Raji (cell line): ENCODE measurements at regions not wholly inside any gene's neighbourhood (a gene's known extent, or its start where the extent isn't known, plus 50 kb on each side); places are given as distances from the start of the nearest gene placed in this dataset.

Experiments
- POLR2A ChIP-seq: IDR thresholded peaks from 2 replicates; pipeline ENCODE4 v1.6.1; 2011; ENCODE audit warnings: low read depth, low read length, control low read depth; ENCODE audit not compliant: insufficient read depth

DNA sequence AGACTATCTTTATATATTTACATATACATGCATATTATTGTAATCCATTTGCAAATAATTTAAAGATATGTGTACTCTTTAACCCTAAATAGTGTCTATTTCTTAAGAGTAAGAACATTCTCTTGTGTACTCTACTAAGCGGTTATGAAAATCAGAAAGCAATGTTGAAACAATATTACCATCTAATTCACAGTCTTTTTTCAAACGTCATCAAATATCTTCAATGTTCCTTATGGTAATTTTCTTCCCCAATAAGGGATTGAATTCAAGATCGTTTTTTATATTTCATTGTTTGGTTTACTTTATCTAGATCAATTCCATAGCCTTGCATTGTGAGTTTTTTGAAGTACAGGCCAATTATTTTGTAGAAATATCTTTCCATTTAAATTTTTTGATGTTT is 1647.4 kb upstream of the PRR20A start:
- TF ChIP-seq POLR2A = no peak

DNA sequence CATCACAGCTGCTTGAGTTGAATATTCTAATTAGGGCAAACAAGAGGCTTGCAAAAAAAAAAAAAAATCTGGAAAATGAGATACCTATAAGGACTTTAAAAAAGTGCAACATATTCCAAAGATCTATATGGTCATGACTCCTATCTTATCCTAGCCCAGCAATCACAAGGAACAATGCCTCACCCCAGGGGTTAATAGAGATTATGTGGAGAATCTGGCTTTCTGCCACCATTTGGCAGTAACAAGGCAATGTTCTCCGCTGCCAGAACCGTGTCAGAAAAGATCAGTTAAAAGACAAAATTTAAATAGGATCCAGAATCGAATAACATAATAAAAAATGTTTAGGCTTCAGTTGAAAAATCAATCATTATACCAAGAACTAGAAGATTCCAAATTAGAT is 1643.2 kb upstream of the PRR20A start:
- no peak for TF ChIP-seq POLR2A

GRCh38 chr13:55500694-55501093 is 1640.0 kb upstream of the PRR20A start:
- no peak for TF ChIP-seq POLR2A

DNA sequence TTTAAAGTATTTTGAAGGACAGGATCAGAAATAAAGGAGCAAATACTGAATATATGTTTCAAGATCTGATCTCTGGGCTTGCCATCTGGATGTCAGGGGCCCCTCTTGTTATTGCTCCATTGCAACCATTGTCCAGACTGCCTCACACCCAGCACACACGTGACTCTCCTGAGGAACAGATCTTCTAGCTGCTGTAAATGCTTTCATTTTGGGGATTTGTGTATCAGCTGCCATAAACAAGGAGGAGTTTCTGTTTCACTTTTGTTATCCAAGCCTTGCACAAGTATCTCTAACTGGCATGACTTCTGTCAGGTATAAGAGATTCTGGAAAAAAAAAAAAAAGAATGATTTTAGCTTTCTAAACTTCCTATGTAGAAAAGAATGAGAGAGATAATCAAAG is 1624.1 kb upstream of the PRR20A start:
- TF ChIP-seq POLR2A = no peak

- TF ChIP-seq POLR2A = no peak
Measured at GRCh38 chr13:55517312-55517711, 1623.4 kb upstream of the PRR20A start.

GRCh38 chr13:55528434-55528833 is 1612.3 kb upstream of the PRR20A start:
- no peak for TF ChIP-seq POLR2A

GRCh38 chr13:55534306-55534705 is 1606.4 kb upstream of the PRR20A start:
- TF ChIP-seq POLR2A = no peak

DNA sequence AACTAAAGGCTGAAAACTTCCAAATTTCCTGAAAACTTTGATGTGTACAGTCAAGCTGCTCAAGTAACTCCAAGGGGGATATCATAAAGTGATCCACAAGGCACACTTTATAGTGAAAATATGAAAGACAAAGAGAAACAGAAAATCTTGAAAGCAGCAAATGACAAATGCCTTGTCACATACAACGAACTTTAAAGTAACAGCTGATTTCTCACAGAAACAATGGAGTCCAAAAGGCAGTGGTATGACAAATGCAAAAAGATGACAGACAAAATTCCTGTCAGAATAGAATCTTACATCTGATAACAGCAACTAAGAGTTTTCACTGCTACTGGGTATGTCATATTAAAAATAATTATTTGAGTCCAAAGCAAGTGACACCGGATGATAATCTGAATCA is 1602.3 kb upstream of the PRR20A start:
- TF ChIP-seq POLR2A = no peak

- no peak for TF ChIP-seq POLR2A
Measured at GRCh38 chr13:55543053-55543452, 1597.7 kb upstream of the PRR20A start.

- TF ChIP-seq POLR2A = no peak
Measured at GRCh38 chr13:55550624-55551023, 1590.1 kb upstream of the PRR20A start.

- TF ChIP-seq POLR2A = no peak
Measured at GRCh38 chr13:55553701-55554100, 1587.0 kb upstream of the PRR20A start.

GRCh38 chr13:55554741-55555140 is 1586.0 kb upstream of the PRR20A start:
- TF ChIP-seq POLR2A = no peak

DNA sequence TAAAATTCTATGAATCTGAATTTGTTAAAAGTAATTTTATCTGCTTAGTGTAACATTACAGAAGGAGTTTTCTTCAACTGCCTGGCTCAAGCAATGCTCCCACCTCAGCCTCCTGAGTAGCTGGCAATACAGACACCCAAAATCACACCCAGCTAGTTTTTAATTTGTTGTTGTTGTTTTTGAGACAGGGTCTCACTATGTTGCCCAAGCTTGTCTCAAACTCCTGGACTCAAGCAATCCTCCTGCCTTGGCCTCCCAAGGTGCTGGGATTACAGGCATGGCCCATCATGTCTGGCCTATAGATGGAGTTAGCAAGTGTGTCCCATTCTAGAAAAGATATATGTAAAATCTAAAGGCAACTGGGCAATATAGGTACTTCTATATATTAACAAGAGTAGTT is 1580.4 kb upstream of the PRR20A start:
- TF ChIP-seq POLR2A = no peak

DNA sequence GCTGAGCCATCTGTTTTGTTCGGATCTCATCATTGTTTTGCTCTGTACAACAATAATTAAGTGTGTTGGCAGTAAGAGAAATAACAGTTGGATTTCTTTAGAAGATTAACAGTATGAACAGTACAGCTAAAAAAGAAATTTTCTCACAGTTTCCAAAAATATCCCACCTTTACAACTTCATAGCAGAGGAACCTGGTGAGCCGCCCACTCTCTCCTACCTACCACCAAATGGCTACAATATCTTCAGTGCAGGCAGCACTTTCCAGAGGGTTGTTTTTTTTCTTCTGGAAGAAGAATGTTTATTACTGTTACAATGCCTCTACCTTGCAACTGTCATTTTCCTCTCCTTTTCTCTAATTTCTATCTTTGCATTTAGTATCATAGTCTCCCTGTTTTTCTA is 1577.5 kb upstream of the PRR20A start:
- no peak for TF ChIP-seq POLR2A

DNA sequence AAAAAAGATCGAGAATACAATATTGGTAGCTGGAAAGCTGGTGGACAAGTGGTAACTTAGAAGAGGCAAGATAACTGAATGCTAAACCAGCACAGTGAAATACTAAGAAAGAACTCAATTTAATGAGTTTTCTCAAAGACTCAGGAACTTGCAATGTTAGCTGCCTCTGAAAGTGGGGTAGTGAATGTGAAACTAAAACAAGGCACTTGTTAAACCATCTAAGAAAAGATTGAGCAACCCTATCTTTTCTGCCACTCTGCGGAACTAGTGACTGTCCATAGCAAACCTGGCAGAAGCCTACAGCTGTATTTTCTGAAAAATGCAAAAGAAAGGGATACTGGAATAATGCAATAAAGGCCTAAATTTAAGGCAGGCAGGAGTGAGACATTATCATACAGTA is 1574.4 kb upstream of the PRR20A start:
- no peak for TF ChIP-seq POLR2A

DNA sequence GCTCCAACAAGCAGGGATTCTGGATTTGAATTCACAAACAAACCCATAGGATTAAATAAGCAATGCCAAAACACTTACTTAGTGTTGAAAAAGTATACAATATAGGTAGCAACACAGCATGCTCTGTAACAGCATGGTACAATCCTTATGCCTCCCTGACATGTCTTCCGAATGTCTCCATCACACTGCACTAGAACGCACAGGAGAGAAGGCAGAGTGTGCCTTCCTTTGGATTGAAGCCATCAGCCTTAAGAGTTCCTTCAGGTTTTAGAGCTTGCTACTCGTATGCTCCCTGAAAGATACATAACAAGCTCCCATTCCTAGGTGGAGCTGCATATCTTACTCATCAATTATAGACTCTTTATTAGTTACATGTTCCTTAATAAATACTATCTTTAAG is 1573.9 kb upstream of the PRR20A start:
- no peak for TF ChIP-seq POLR2A

- no peak for TF ChIP-seq POLR2A
Measured at GRCh38 chr13:55567721-55568625, 1572.7 kb upstream of the PRR20A start.
